OCI-LY3 (cell line): ENCODE measurements at regions not wholly inside any gene's neighbourhood (a gene's known extent, or its start where the extent isn't known, plus 50 kb on each side); places are given as distances from the start of the nearest gene placed in this dataset.

ENCODE experiments used
- EZH2phosphoT487 ChIP-seq: fragments of 200-600 bp; shearing (Covaris generic); IDR thresholded peaks from 2 replicates; pipeline ENCODE4 v1.6.1; 2018; ENCODE audit warnings: antibody characterized with exemption, mixed run types, low read depth
- TF ChIP-seq, protein P1 (sequence below): fragments of 200-600, 300-600 bp; sonication (generic); IDR thresholded peaks from 2 replicates; pipeline ENCODE4 v1.5.1; 2014; ENCODE audit warnings: antibody characterized with exemption, low read length, low read depth

DNA sequence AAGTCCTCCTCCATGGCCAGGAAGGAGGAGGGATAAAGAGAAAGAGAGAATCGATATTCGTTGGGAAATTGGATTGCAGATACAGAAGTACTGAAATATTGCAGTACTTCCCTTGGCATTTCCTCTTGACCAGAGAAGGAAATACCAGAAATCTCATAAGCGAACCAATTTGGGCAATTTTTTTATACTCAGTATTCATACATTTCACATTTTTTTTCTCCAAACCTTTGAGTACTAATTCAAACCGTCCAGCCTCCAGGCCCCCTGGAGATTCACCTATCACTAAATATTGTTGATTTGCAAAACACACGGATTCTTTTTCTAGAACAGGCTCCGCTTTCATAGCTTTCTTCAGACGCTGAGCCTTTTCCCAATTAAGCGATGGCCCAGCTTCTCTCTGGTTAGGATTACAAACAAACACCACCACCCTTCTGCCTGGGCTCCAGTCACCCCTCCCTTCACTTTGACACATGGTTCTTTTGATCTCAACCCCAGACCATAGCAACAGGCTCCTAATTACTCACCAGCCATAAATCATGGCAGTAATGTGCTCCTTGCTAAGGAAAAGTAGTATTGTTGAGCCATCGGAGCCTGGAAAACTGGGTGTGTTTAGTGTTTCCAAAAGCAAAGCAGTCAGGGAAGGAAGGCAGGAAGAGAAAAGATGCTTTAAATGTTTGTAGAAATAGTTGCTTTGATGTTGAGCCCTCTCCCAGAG, 138.4 kb upstream of the CCDC68 start:
- TF ChIP-seq, protein P1, sequence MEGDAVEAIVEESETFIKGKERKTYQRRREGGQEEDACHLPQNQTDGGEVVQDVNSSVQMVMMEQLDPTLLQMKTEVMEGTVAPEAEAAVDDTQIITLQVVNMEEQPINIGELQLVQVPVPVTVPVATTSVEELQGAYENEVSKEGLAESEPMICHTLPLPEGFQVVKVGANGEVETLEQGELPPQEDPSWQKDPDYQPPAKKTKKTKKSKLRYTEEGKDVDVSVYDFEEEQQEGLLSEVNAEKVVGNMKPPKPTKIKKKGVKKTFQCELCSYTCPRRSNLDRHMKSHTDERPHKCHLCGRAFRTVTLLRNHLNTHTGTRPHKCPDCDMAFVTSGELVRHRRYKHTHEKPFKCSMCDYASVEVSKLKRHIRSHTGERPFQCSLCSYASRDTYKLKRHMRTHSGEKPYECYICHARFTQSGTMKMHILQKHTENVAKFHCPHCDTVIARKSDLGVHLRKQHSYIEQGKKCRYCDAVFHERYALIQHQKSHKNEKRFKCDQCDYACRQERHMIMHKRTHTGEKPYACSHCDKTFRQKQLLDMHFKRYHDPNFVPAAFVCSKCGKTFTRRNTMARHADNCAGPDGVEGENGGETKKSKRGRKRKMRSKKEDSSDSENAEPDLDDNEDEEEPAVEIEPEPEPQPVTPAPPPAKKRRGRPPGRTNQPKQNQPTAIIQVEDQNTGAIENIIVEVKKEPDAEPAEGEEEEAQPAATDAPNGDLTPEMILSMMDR = no peak
- no peak for TF ChIP-seq EZH2phosphoT487
